ENCODE measurements at regions not wholly inside any gene's neighbourhood (a gene's known extent, or its start where the extent isn't known, plus 50 kb on each side); places are given as distances from the start of the nearest gene placed in this dataset.

DNA sequence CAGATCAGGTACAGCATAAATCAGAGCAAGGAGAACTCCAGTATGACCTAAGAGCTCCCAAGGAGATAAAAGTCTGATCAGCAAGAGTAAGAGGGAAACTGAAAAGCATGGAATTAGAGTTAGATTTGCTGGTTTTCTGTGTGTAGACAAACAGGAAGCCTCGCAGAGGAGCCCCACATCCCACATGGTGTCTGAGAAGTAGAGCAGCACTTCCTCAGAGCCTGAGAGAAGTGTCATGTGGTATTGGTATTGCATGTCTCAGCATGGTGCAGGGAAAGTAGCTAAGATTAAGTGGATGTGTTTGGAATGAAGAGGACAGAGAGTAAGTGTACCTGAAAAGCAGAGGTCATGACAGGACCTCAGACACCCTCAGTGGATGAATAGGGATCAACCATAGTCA is 175.4 kb upstream of the GBE1 start:
- H3K9me3 ChIP-seq (ENCODE audit: control extremely low read depth in 1 of 5, control insufficient read depth in 4 of 5, insufficient read depth in 2 of 5, low read depth in 1 of 5, low read length in 4 of 5) = peaks cover 0 to 4% (median 0%) of the 10 kb centered on the region in 5 experiments
- no peaks in the 10 kb centered on the region for H3K36me3 ChIP-seq (ENCODE audit: control insufficient read depth in 4 of 4, insufficient read depth in 4 of 4, low read length in 3 of 4)
- no peak overlapping the region for H3K27ac ChIP-seq (ENCODE audit: insufficient read depth in 1 of 2, low read depth in 1 of 2, low read length in 2 of 2, poor library complexity in 1 of 2, severe bottlenecking in 2 of 2)
- ChIA-PET CTCF (interaction anchor here (1.7 kb wide), 1 partner anchor 27 kb away, joined by 7 read pairs; no protein-coding TSS in a partner anchor), POLR2A (no interaction called here)
- H3K4me1 ChIP-seq (ENCODE audit: control extremely low read depth in 1 of 4, control insufficient read depth in 4 of 4, insufficient read depth in 4 of 4, low read length in 3 of 4) = peaks cover 0 to 9% (median 2%) of the 10 kb centered on the region in 4 experiments
- no peak overlapping the region for H3K4me3 ChIP-seq (ENCODE audit: control insufficient read depth in 1 of 7, extremely low read depth in 1 of 7, insufficient read depth in 4 of 7, low read depth in 2 of 7, low read length in 6 of 7)
- DNase-seq = peak in 2 of 3 donors; percentile 15 to 18
- H3K27me3 ChIP-seq (replicated peaks in 2 of 5; ENCODE audit: control insufficient read depth in 4 of 5, insufficient read depth in 5 of 5, low read length in 4 of 5) = no peaks in the 10 kb centered on the region
- 0% methylated on average over 1 of the region's 1 CpG for WGBS (ENCODE audit: insufficient coverage)

DNA sequence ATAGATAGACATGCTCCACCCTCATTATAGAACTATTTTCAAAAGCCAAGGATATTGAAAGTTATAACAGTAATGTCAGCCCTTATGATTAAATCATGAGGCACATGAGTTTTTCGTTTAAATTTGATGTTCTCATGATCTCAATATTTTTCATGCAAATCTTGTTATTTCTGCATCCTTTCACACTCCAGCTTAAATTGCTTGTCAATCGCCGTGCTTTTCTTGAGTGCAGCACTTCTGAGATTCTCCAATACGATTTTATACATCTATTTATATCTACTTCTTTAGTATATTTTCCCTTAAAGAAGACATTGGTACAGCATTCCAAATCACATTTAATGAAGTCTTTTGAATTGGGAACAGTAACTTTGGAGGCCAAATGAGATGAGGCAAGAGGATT is 171.2 kb upstream of the GBE1 start:
- WGBS (ENCODE audit: insufficient coverage) = 100% methylated on average over 1 of the region's 4 CpGs
- POLR2A ChIA-PET = no interaction called here

DNA sequence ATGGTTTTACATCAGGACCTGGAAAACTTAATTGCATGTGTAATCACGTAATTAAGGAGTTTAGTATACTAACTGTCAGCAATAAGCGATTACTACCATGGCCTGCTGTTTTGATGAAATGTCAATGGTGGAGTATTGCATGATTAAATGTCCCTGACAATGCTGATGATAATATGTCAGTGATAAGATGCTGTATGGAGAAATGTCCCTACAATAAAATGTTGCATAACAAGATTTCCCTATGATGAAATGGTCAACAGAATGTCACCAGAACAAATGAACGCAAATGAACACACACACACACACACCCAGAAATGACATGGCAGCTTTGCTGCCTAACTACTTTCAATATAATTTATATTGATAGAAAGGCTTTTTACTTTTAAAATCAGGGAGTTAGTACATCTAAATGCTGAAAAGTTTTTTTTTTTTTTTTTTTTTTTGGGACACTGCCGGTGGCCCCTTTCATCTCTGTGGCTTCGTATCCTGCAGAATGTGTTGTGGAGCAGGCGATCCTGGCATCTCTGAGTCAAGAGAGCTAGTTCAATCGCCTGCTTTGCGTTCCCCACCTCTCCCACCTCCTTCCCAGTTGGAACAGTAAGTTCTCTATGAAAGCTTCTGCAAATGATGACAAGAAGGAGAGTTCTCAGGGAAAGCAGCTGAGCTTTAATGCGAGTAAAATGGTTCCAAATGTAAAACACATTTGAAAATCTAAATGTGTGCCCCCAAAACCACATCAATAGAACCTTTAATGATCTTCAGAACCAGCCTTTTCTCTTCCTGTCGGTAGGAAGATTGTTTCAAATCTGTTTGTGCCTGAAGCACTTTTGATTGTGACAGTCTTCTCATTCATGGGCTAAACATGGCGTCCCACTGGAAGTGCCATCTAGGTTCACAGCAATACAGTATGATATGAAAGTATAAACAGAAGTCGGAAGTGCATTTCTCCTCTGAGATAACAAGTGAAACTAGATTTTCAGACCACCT is 170.1 kb upstream of the GBE1 start:
- CTCF ChIA-PET = no interaction called here
- WGBS (ENCODE audit: insufficient coverage) = 98% methylated on average over 7 of the region's 12 CpGs
- H3K4me1 ChIP-seq (ENCODE audit: control extremely low read depth in 1 of 4, control insufficient read depth in 4 of 4, insufficient read depth in 4 of 4, low read length in 3 of 4) = peaks cover 0 to 1% (median 0%) of the 10 kb centered on the region in 4 experiments

More for the DNA sequence above, 171.2 kb upstream of the GBE1 start:
- no peak for DNase-seq
- CTCF ChIA-PET = no interaction called here
- peaks cover 0 to 9% (median 2%) of the 10 kb centered on the region in 4 experiments for H3K4me1 ChIP-seq (ENCODE audit: control extremely low read depth in 1 of 4, control insufficient read depth in 4 of 4, insufficient read depth in 4 of 4, low read length in 3 of 4)
- H3K27ac ChIP-seq (ENCODE audit: insufficient read depth in 1 of 2, low read depth in 1 of 2, low read length in 2 of 2, poor library complexity in 1 of 2, severe bottlenecking in 2 of 2) = no peak overlapping the region
- no peaks in the 10 kb centered on the region for H3K27me3 ChIP-seq (replicated peaks in 2 of 5; ENCODE audit: control insufficient read depth in 4 of 5, insufficient read depth in 5 of 5, low read length in 4 of 5)
- H3K36me3 ChIP-seq (ENCODE audit: control insufficient read depth in 4 of 4, insufficient read depth in 4 of 4, low read length in 3 of 4) = no peaks in the 10 kb centered on the region
- no peaks in the 10 kb centered on the region for H3K9me3 ChIP-seq (ENCODE audit: control extremely low read depth in 1 of 5, control insufficient read depth in 4 of 5, insufficient read depth in 2 of 5, low read depth in 1 of 5, low read length in 4 of 5)
- no peak overlapping the region for H3K4me3 ChIP-seq (ENCODE audit: control insufficient read depth in 1 of 7, extremely low read depth in 1 of 7, insufficient read depth in 4 of 7, low read depth in 2 of 7, low read length in 6 of 7)

DNA sequence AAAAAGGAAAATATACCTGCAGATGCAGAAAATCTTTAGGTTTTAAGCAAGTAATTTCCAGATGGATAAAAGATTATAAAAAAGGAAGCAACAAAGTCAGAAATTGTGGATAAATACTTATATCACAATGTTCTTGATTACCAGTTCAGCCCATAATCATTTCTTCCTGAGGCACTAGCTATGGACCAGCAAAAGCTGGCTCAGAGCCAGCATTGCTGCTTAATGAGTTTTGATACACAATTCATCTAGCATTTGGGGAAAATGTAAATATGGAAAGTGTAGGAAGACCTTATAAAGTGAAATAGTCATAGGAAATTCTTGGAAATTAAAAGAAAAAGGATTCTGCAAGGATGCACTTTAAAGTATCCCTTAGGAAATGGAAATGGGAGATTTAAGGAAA is 168.3 kb upstream of the GBE1 start:
- H3K4me1 ChIP-seq (ENCODE audit: control extremely low read depth in 1 of 4, control insufficient read depth in 4 of 4, insufficient read depth in 4 of 4, low read length in 3 of 4) = no peaks in the 10 kb centered on the region
- DNase-seq = peak in 2 of 3 donors; percentile 2 to 6
- ChIA-PET CTCF (no interaction called here), POLR2A (no interaction called here)
- no peaks in the 10 kb centered on the region for H3K36me3 ChIP-seq (ENCODE audit: control insufficient read depth in 4 of 4, insufficient read depth in 4 of 4, low read length in 3 of 4)
- H3K27ac ChIP-seq (ENCODE audit: insufficient read depth in 1 of 2, low read depth in 1 of 2, low read length in 2 of 2, poor library complexity in 1 of 2, severe bottlenecking in 2 of 2) = no peak overlapping the region
- no peaks in the 10 kb centered on the region for H3K27me3 ChIP-seq (replicated peaks in 2 of 5; ENCODE audit: control insufficient read depth in 4 of 5, insufficient read depth in 5 of 5, low read length in 4 of 5)
- no peaks in the 10 kb centered on the region for H3K9me3 ChIP-seq (ENCODE audit: control extremely low read depth in 1 of 5, control insufficient read depth in 4 of 5, insufficient read depth in 2 of 5, low read depth in 1 of 5, low read length in 4 of 5)
- H3K4me3 ChIP-seq (ENCODE audit: control insufficient read depth in 1 of 7, extremely low read depth in 1 of 7, insufficient read depth in 4 of 7, low read depth in 2 of 7, low read length in 6 of 7) = no peak overlapping the region

More for the DNA sequence above, 170.1 kb upstream of the GBE1 start:
- Histone ChIP-seq H3K9me3 (ENCODE audit: control extremely low read depth in 1 of 5, control insufficient read depth in 4 of 5, insufficient read depth in 2 of 5, low read depth in 1 of 5, low read length in 4 of 5) (no peaks in the 10 kb centered on the region), H3K27ac (ENCODE audit: insufficient read depth in 1 of 2, low read depth in 1 of 2, low read length in 2 of 2, poor library complexity in 1 of 2, severe bottlenecking in 2 of 2) (no peak overlapping the region), H3K4me3 (ENCODE audit: control insufficient read depth in 1 of 7, extremely low read depth in 1 of 7, insufficient read depth in 4 of 7, low read depth in 2 of 7, low read length in 6 of 7) (no peak overlapping the region), H3K27me3 (replicated peaks in 2 of 5; ENCODE audit: control insufficient read depth in 4 of 5, insufficient read depth in 5 of 5, low read length in 4 of 5) (no peaks in the 10 kb centered on the region), H3K36me3 (ENCODE audit: control insufficient read depth in 4 of 4, insufficient read depth in 4 of 4, low read length in 3 of 4) (no peaks in the 10 kb centered on the region)
- no peak for DNase-seq
- POLR2A ChIA-PET = no interaction called here

DNA sequence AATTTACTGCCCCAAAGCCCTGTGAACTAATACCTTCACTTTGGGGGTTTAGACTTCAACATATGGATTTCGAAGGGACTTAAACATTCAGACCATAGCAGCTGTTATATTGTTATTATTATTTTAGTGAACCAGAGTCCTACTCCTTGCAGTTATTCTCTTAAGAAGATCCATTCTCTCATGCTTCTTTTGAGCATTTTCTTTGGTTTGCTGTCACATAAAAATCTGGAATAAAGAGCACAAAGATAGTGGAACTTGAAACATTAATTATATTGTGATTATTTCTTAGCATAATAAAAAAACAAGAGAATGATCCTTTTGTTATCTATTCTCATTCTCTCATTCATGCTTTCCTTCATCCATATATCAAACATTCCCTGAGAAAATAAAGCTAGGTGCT is 166.4 kb upstream of the GBE1 start:
- POLR2A ChIA-PET = no interaction called here
- no CpG with 5 or more reads among the region's 1 CpG for WGBS (ENCODE audit: insufficient coverage)
- CTCF ChIA-PET = interaction anchor here (0.7 kb wide), 1 partner anchor 76 kb away, joined by 3 read pairs; no protein-coding TSS in a partner anchor

DNA sequence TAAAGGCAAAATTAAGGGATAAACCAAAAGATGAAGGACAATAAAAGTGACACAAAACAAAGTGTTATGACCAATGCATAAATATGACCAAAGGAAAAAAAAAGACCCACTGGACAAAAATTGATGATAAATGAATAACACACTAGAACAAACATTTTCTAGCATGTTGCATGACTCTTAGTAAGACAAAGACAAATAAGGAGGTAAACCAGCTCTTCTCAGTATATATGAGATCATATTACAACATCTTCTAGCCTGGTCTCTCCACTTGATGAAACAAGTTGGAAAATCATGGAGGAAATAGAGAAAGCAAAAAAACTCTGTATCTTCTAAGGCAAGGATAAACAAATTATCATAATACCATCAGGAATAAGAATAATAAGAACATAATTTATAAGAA is 163.9 kb upstream of the GBE1 start:
- Histone ChIP-seq H3K4me1 (ENCODE audit: control extremely low read depth in 1 of 4, control insufficient read depth in 4 of 4, insufficient read depth in 4 of 4, low read length in 3 of 4) (no peaks in the 10 kb centered on the region), H3K27ac (ENCODE audit: insufficient read depth in 1 of 2, low read depth in 1 of 2, low read length in 2 of 2, poor library complexity in 1 of 2, severe bottlenecking in 2 of 2) (no peak overlapping the region), H3K36me3 (ENCODE audit: control insufficient read depth in 4 of 4, insufficient read depth in 4 of 4, low read length in 3 of 4) (no peaks in the 10 kb centered on the region), H3K4me3 (ENCODE audit: control insufficient read depth in 1 of 7, extremely low read depth in 1 of 7, insufficient read depth in 4 of 7, low read depth in 2 of 7, low read length in 6 of 7) (no peak overlapping the region), H3K9me3 (ENCODE audit: control extremely low read depth in 1 of 5, control insufficient read depth in 4 of 5, insufficient read depth in 2 of 5, low read depth in 1 of 5, low read length in 4 of 5) (no peaks in the 10 kb centered on the region), H3K27me3 (replicated peaks in 2 of 5; ENCODE audit: control insufficient read depth in 4 of 5, insufficient read depth in 5 of 5, low read length in 4 of 5) (no peaks in the 10 kb centered on the region)
- ChIA-PET CTCF (no interaction called here), POLR2A (interaction anchor here (0.6 kb wide), 1 partner anchor 499 kb away, joined by 3 read pairs; no protein-coding TSS in a partner anchor)
- no peak for DNase-seq

More for the DNA sequence above, 166.4 kb upstream of the GBE1 start:
- no peak overlapping the region for H3K27ac ChIP-seq (ENCODE audit: insufficient read depth in 1 of 2, low read depth in 1 of 2, low read length in 2 of 2, poor library complexity in 1 of 2, severe bottlenecking in 2 of 2)
- no peaks in the 10 kb centered on the region for H3K36me3 ChIP-seq (ENCODE audit: control insufficient read depth in 4 of 4, insufficient read depth in 4 of 4, low read length in 3 of 4)
- H3K4me1 ChIP-seq (ENCODE audit: control extremely low read depth in 1 of 4, control insufficient read depth in 4 of 4, insufficient read depth in 4 of 4, low read length in 3 of 4) = no peaks in the 10 kb centered on the region
- H3K4me3 ChIP-seq (ENCODE audit: control insufficient read depth in 1 of 7, extremely low read depth in 1 of 7, insufficient read depth in 4 of 7, low read depth in 2 of 7, low read length in 6 of 7) = no peak overlapping the region
- no peaks in the 10 kb centered on the region for H3K9me3 ChIP-seq (ENCODE audit: control extremely low read depth in 1 of 5, control insufficient read depth in 4 of 5, insufficient read depth in 2 of 5, low read depth in 1 of 5, low read length in 4 of 5)
- no peak for DNase-seq
- H3K27me3 ChIP-seq (replicated peaks in 2 of 5; ENCODE audit: control insufficient read depth in 4 of 5, insufficient read depth in 5 of 5, low read length in 4 of 5) = no peaks in the 10 kb centered on the region

DNA sequence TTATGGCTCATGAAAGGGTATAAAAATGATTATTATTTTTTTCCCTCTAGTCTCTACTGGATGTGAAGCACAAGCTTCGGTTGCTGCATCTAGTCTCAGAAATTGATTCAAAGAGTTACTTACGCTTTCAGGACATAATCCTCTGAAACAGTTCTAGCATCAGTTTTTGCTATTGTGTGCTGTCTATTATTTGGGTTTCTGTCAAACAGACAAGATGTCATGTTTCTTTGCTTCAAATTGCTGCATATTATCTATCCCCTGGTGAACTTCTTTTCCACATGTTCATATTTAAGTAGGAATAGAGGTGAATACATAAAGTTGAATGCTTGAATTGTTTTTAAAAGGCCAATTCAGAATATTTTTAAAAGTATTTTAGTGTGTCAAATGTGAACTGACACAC is 161.6 kb upstream of the GBE1 start:
- Histone ChIP-seq H3K4me3 (ENCODE audit: control insufficient read depth in 1 of 7, extremely low read depth in 1 of 7, insufficient read depth in 4 of 7, low read depth in 2 of 7, low read length in 6 of 7) (no peak overlapping the region), H3K9me3 (ENCODE audit: control extremely low read depth in 1 of 5, control insufficient read depth in 4 of 5, insufficient read depth in 2 of 5, low read depth in 1 of 5, low read length in 4 of 5) (no peaks in the 10 kb centered on the region), H3K27ac (ENCODE audit: insufficient read depth in 1 of 2, low read depth in 1 of 2, low read length in 2 of 2, poor library complexity in 1 of 2, severe bottlenecking in 2 of 2) (no peak overlapping the region), H3K27me3 (replicated peaks in 2 of 5; ENCODE audit: control insufficient read depth in 4 of 5, insufficient read depth in 5 of 5, low read length in 4 of 5) (no peaks in the 10 kb centered on the region), H3K36me3 (ENCODE audit: control insufficient read depth in 4 of 4, insufficient read depth in 4 of 4, low read length in 3 of 4) (no peaks in the 10 kb centered on the region), H3K4me1 (ENCODE audit: control extremely low read depth in 1 of 4, control insufficient read depth in 4 of 4, insufficient read depth in 4 of 4, low read length in 3 of 4) (no peaks in the 10 kb centered on the region)
- DNase-seq = no peak
- ChIA-PET POLR2A (no interaction called here), CTCF (interaction anchor here (1.2 kb wide), 1 partner anchor 13 kb away, joined by 5 read pairs; no protein-coding TSS in a partner anchor)
- WGBS (ENCODE audit: insufficient coverage) = 100% methylated on average over 1 of the region's 2 CpGs

Measured in common myeloid progenitor, CD34-positive (primary cell).